Smooth muscle cell (in vitro differentiated cells): ENCODE measurements at regions not wholly inside any gene's neighbourhood (a gene's known extent, or its start where the extent isn't known, plus 50 kb on each side); places are given as distances from the start of the nearest gene placed in this dataset.

Source experiments
- DNase-seq: peaks from one replicate; lab custom pipeline; 2025; ENCODE audit not compliant: unreplicated experiment; lab: John Stamatoyannopoulos, UW
- H2AFZ ChIP-seq: fragments of 200-600 bp; sonication (generic); 2 replicates; pipeline ENCODE4 v1.6.0; 2016; ENCODE audit warnings: antibody characterized with exemption, low read depth, mild to moderate bottlenecking
- H3F3A ChIP-seq: fragments of 200-600 bp; sonication (generic); 2 replicates; pipeline ENCODE4 v1.6.0; 2017; ENCODE audit warnings: antibody characterized with exemption, low read depth
- H3K27ac ChIP-seq: fragments of 200-600 bp; sonication (generic); 2 replicates; pipeline ENCODE4 v1.5.1; 2016; ENCODE audit warnings: low read depth, mild to moderate bottlenecking
- H3K27me3 ChIP-seq: fragments of 200-600 bp; sonication (generic); 2 replicates; pipeline ENCODE4 v1.6.1; 2016; ENCODE audit warnings: low read depth, mild to moderate bottlenecking
- H3K36me3 ChIP-seq: fragments of 200-600 bp; sonication (generic); 2 replicates; pipeline ENCODE4 v1.5.1; 2016; ENCODE audit warnings: low read depth
- H3K4me1 ChIP-seq: fragments of 200-600 bp; sonication (generic); 2 replicates; pipeline ENCODE4 v1.5.1; 2016; ENCODE audit warnings: low read depth
- H3K4me2 ChIP-seq: fragments of 200-600 bp; sonication (generic); 2 replicates; pipeline ENCODE4 v1.6.0; 2016; ENCODE audit warnings: mild to moderate bottlenecking
- H3K4me3 ChIP-seq: fragments of 200-600 bp; sonication (generic); 2 replicates; pipeline ENCODE4 v1.5.1; 2016; ENCODE audit warnings: mild to moderate bottlenecking
- H3K79me2 ChIP-seq: fragments of 200-600 bp; sonication (generic); 2 replicates; pipeline ENCODE4 v1.6.0; 2016; ENCODE audit warnings: low read depth, mild to moderate bottlenecking
- H3K9ac ChIP-seq: fragments of 200-600 bp; sonication (generic); 2 replicates; pipeline ENCODE4 v1.6.0; 2016; ENCODE audit warnings: low read depth
- H3K9me3 ChIP-seq: fragments of 200-600 bp; sonication (generic); replicated peaks from 2 replicates; pipeline ENCODE4 v1.5.1; 2016; ENCODE audit warnings: low read depth
- H4K20me1 ChIP-seq: fragments of 200-600 bp; sonication (generic); 2 replicates; pipeline ENCODE4 v1.6.0; 2016; ENCODE audit warnings: low read depth
- WGBS: methylation state at CpG from one replicate; pipeline ENCODE4 v1.1.7; 2016; ENCODE audit warnings: low lambda C conversion rate; 5-methylcytosine and 5-hydroxymethylcytosine counted together
- TF ChIP-seq, protein P1 (sequence below): fragments of 200-600 bp; sonication (generic); IDR thresholded peaks from 2 replicates; pipeline ENCODE4 v1.5.1; 2017; ENCODE audit warnings: borderline replicate concordance, mild to moderate bottlenecking, antibody characterized with exemption; ENCODE audit not compliant: insufficient read depth, poor library complexity, severe bottlenecking

DNA sequence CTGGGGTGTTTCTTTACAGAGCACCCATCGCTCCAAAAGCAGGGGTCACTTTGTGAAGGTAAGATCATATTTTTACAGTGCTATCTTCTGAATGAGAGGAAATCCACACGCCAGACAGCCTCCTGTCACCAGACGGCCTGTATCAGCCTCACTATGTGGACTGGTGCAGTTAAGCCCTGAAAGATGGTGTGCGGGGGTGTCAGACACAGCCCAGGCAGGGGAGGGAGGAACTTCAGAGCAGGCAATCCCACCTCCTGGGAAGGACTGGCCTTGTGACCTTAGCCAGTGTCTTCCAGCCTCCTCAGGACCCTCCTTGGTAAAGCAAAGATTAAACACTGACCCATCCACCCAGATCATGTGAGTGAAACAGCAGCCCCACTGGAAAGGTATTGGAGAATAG is 249.4 kb upstream of the CTAGE1 start:
- 28% methylated on average over 4 of the region's 4 CpGs for WGBS
- peaks cover 16% of the 10 kb centered on the region for H3F3A ChIP-seq
- H3K9me3 ChIP-seq = no peaks in the 10 kb centered on the region
- peak overlapping the region; percentile 98 for H3K27ac ChIP-seq
- H3K79me2 ChIP-seq = no peaks in the 10 kb centered on the region
- peaks cover 16% of the 10 kb centered on the region for H3K4me1 ChIP-seq
- no peak for DNase-seq
- TF ChIP-seq, protein P1, sequence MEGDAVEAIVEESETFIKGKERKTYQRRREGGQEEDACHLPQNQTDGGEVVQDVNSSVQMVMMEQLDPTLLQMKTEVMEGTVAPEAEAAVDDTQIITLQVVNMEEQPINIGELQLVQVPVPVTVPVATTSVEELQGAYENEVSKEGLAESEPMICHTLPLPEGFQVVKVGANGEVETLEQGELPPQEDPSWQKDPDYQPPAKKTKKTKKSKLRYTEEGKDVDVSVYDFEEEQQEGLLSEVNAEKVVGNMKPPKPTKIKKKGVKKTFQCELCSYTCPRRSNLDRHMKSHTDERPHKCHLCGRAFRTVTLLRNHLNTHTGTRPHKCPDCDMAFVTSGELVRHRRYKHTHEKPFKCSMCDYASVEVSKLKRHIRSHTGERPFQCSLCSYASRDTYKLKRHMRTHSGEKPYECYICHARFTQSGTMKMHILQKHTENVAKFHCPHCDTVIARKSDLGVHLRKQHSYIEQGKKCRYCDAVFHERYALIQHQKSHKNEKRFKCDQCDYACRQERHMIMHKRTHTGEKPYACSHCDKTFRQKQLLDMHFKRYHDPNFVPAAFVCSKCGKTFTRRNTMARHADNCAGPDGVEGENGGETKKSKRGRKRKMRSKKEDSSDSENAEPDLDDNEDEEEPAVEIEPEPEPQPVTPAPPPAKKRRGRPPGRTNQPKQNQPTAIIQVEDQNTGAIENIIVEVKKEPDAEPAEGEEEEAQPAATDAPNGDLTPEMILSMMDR = no peak
- no peak overlapping the region for H3K4me3 ChIP-seq
- no peaks in the 10 kb centered on the region for H3K36me3 ChIP-seq
- H3K9ac ChIP-seq = peak overlapping the region; percentile 83
- no peaks in the 10 kb centered on the region for H3K27me3 ChIP-seq
- H3K4me2 ChIP-seq = peak overlapping the region; percentile 54
- no peaks in the 10 kb centered on the region for H4K20me1 ChIP-seq
- peak overlapping the region; percentile 20 for H2AFZ ChIP-seq

DNA sequence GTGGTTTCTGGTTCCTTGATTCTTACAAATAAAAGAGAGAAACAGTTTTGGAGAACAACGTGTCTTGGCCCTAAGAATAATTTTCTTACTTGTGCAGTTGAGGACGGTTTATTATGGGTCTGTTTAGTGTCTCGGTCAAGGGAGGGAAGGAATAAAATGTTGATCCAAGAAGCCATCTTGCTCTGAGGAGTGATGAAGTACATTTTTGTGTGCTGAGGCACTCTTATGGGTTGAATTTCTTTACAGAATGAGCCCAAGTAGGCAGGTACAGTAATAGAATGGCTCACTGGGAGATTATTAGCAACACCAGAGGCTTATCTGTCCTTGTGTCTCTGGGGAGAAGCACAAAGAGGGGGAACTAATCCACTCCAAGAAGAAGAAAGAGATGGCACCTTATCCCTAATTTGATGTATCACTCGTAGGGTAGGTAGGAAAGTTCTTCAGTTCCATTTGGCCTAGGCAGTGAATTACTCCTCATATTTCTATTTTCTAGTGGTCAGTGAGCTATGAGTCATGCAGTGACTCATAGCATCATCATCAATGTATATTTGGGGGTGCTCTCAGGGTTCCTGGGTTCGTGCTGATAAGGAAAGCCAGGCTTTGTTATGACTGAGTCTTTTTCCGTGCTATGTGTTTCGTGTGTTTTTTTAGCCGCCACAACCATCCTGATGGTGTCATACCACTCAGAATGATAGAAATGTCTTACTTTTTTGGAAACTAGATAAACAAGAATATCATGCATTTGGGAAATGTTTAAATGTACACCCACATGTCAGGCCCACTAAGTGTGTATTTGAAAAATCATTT is 250.1 kb upstream of the CTAGE1 start:
- Histone ChIP-seq H3K9ac (peak overlapping the region; percentile 83), H3K27ac (peak overlapping the region; percentile 98), H3K4me2 (peak overlapping the region; percentile 54), H4K20me1 (no peaks in the 10 kb centered on the region), H3K79me2 (no peaks in the 10 kb centered on the region), H2AFZ (peak overlapping the region; percentile 20), H3K36me3 (no peaks in the 10 kb centered on the region), H3K9me3 (no peaks in the 10 kb centered on the region), H3K4me3 (no peak overlapping the region), H3K4me1 (peaks cover 16% of the 10 kb centered on the region), H3K27me3 (no peaks in the 10 kb centered on the region), H3F3A (peaks cover 19% of the 10 kb centered on the region)
- no peak for DNase-seq
- TF ChIP-seq, protein P1 = no peak
- 22% methylated on average over 8 of the region's 8 CpGs for WGBS

DNA sequence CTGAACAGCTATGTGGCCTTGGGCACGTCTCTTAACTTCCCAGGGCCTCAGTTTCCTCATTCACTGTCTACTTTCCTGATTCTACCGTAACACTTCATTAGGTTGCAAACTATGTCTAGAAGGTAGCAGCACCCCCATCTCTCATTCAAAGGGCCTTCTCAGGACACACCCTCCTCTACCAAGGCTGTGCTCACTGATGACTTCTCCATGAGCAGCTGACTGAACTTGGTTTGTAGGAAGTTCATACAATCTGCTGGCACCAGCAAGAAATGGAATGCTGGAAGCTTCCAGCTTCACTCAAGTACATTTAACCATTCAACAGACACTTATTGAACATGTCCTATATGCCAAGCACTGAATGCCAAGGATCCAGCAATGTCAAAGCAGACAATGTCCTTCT is 250.8 kb upstream of the CTAGE1 start:
- Histone ChIP-seq H3K27ac (peak overlapping the region; percentile 98), H3K4me3 (no peak overlapping the region), H3F3A (peaks cover 25% of the 10 kb centered on the region), H3K9ac (peak overlapping the region; percentile 53), H3K4me1 (peaks cover 22% of the 10 kb centered on the region), H3K79me2 (no peaks in the 10 kb centered on the region), H3K36me3 (no peaks in the 10 kb centered on the region), H3K27me3 (no peaks in the 10 kb centered on the region), H4K20me1 (no peaks in the 10 kb centered on the region), H3K9me3 (no peaks in the 10 kb centered on the region), H2AFZ (no peak overlapping the region), H3K4me2 (peak overlapping the region; percentile 34)
- TF ChIP-seq, protein P1 = no peak
- 72% methylated on average over 2 of the region's 2 CpGs for WGBS
- DNase-seq = no peak

DNA sequence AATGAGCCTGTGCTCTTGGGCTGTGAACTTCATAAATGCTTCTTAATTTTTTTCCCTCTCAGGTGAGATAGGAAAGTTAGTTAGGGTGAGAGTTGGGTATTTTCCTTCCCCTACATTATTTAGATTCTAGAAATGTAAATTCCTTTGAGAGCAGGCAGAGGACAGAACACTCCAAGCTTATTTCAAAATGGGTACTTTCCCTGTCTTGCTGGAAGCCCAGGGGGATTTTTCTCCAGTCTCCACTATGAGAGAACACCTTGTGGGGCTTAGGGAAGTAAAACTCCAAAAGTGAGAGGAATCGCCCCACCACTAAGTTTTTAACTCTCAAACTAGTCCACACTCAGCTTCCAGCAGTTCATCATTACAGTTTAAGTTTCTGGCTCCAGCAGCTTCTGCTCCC is 253.2 kb upstream of the CTAGE1 start:
- peak overlapping the region; percentile 65 for H2AFZ ChIP-seq
- no peak overlapping the region for H3K4me3 ChIP-seq
- H3K36me3 ChIP-seq = no peaks in the 10 kb centered on the region
- peaks cover 36% of the 10 kb centered on the region for H3F3A ChIP-seq
- peaks cover 27% of the 10 kb centered on the region for H3K4me1 ChIP-seq
- DNase-seq = no peak
- no peaks in the 10 kb centered on the region for H4K20me1 ChIP-seq
- H3K79me2 ChIP-seq = no peaks in the 10 kb centered on the region
- peak overlapping the region; percentile 57 for H3K9ac ChIP-seq
- H3K27ac ChIP-seq = peak overlapping the region; percentile 93
- H3K27me3 ChIP-seq = no peaks in the 10 kb centered on the region
- TF ChIP-seq, protein P1 = no peak
- WGBS = 80% methylated on average over 1 of the region's 1 CpG
- H3K4me2 ChIP-seq = peak overlapping the region; percentile 27
- no peaks in the 10 kb centered on the region for H3K9me3 ChIP-seq
